Occipital lobe (tissue), 1 donor: ENCODE measurements at regions not wholly inside any gene's neighbourhood (a gene's known extent, or its start where the extent isn't known, plus 50 kb on each side); places are given as distances from the start of the nearest gene placed in this dataset.
"Not testable (repeated sequence)": the region's sequence is repeated elsewhere in the genome, so short reads cannot be mapped to it uniquely, and the experiment has no call there.

Experiments used
- DNase-seq: peaks from one replicate; lab custom pipeline; 2025; lab: John Stamatoyannopoulos, UW

DNA sequence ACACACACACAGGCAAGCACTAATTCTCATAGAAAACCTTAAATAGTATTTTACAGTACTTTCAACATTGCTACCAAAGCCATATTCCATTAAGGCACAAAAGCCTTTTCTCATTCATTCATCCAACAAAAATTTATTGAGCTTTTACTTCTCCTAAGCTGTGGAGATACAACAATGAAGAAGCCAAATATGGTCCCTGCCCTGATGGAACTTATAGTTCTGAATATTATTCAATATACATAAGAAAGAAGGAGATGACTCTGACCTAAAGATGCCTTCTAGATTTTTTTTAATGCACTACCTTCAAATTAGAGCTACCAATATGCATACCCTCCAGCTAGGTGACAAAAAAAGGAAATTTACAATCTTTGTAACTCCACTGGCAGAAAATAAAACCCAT lies 90.0 kb upstream of the WDR44 start:
- DNase-seq = no peak

DNA sequence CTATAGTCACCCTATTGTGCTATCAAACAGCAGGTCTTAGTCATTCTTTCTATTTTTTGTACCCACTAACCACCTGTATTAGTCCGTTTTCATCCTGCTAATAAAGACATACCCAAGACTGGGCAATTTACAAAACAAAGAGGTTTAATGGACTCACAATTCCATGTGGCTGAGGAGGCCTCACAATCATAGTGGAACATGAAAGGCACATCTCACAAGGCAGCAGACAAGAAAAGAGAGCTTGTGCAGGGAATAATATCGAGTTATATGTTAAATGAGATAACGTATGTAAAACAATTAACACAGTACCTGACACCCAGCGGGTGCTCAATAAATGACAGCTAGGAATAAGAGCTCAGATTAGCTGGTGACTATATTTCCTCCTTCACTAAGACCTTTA lies 88.1 kb upstream of the WDR44 start:
- no peak for DNase-seq

DNA sequence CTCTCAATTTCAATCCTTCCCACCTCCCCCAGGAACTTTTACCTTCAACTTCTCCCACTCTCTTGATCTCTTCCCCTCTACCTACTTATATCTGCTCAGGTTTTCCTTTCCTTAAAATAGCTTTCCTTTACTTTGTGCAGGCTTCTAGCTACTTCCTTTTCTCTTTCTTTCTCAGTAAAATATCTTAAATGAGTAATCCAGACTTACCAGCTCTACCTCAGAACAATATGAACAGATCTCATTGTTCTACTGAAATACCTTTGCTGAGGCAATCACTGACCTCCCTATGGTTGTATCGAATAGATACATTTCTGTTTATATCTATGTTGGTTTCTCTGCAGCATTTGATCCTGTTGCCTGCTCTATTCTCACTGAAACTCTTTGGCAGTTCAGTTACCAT lies 86.7 kb upstream of the WDR44 start:
- no peak for DNase-seq

DNA sequence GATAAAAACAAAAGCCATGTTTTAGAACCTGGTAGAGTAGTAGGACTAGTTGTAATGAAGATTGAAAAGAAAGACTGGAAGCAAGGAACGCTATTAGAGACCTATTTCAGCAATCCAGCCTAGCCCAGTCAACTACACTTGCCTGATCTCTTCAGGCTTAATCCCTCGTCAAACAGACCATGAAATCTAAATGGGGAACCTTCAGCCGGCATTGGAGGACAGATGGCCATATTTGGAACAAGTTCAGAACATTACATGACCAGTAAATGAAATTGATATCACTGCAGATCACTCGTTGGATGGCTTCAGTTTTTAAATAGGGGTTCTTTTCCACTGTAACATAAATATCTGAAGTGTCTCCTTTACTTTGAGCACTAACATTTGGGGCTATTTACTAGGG lies 84.8 kb upstream of the WDR44 start:
- DNase-seq = no peak

DNA sequence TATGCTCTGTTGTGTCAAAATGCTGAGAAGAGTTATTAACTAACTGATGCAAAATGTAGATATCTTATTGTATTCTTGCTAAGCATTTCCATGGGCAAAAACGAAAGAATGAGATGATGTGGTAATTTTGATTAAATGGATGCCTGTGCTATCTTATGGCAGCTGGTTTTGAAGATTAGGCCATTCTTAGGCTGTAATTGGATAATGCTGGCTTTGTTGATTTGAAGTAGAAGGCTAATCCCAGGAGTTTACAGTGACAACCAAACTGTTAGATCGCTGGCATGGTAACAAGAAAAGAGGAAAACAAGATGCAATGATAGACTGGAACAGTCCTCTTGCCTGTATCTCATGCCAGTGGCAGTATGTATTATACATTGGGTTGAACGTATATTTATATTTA lies 74.1 kb upstream of the WDR44 start:
- no peak for DNase-seq

DNA sequence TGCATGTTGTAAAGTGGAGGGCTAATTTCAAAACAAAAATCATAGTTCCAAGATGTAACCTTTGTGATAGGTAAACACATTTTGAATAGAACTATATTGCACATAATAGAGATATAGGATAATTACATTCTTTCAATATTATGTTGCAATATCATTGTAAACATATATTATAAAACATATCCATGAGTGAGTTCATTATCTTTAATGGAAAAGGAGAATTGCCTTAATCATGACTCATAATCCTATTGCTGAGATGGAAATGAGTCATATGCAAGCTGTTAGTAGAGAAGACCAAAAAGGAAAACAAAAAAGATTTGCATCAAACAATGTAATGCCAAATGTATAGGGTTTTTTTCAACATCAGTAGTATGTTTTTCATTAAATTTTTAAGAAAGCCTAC lies 73.7 kb upstream of the WDR44 start:
- no peak for DNase-seq

DNA sequence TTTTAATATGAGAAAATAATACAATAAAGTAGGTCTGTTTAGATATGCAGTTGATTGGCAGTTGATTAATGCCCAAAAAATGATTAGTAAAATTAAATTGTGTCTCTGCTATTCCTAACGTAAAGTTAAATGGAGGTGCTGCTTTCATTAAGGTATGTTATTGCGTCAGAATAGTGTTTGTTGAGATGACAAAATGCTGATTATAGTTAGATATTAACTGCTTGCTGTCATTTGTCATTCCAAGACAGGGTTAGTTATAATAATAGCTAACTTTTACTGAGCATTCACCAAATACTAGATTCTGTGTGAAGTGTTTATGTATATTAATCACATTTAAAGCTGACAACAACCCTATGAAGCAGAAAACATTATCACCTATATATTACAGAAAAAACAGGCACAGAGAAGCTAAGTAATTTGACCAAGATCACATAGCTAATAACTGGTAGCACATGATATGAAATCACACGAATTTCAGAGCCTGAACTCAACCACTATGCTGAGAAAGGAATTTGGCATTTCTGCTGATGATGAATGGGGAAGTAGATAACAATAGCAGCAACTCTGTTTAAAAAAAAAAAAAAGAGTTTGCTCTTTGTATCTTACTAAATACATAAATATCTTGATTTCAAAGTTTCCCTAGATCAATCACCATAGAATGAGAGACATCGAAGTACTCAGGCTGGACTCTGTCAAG lies 59.7 kb upstream of the WDR44 start:
- DNase-seq = no peak

DNA sequence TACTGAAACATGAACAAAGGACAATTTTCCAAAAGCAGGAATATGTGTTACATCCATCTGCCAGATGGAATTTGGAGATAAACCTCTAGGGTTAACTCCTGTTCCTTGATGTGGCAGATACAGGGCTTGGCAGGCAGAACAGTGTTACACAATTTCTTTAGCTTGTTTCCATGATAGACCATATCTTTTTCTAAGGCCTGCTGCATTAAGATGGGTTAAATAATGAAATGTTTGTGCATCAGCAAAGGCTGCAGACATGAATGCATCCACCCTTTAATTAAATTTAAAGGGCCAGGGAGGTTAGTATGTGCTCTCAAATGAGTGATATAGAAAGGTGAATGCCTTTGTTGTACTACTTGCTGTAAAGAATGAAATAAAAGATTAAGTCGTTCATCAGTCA lies 50.1 kb upstream of the WDR44 start:
- DNase-seq = not testable (repeated sequence)
